Embryonic facial prominence (tissue), 1 donor: ENCODE measurements at regions not wholly inside any gene's neighbourhood (a gene's known extent, or its start where the extent isn't known, plus 50 kb on each side); places are given as distances from the start of the nearest gene placed in this dataset.

Source experiments
- DNase-seq: peaks from one replicate; pipeline ENCODE4 v3.0.0-alpha.2; 2016; ENCODE audit errors: extremely low spot score

DNA sequence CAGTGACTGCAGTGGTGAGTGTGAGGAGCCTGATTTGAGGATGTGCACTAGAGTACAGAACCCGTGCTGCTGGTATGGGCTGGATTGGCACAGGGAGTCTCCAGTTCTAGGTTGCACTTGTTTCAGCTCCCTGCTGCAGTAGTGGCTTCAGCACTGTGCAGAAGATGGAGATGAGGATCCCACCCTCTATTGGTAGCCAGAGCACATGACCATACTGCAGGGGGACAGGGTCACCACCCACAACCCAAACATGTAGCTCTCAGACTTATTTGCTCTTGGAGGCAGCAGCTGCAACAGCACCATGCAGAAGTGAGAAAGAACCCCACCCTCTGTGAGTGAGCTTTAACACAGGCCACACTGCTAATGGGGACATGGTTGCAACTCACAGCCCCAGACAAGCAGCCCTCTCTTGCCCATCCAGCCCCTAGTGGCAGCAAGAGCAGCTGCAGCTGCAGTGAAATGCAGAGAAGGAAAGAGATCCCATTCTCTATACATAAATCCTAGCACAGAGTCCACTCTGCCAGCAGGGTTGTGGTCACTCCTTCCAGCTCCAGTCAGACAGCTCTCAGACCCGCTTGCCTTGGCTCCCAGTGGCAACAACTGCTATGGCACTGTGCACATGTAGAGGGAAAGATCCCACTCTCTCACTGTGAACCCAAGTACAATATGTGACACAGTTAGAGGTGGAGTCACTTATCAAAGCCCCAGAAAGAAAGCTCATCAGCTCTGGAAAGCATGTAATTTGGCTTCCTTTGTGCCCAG lies 51.4 kb upstream of the SCIN start:
- no peak for DNase-seq

GRCh38 chr7:12519682-12520009 lies 50.9 kb upstream of the SCIN start:
- DNase-seq, result no peak
